ENCODE measurements at regions not wholly inside any gene's neighbourhood (a gene's known extent, or its start where the extent isn't known, plus 50 kb on each side); places are given as distances from the start of the nearest gene placed in this dataset.
"Not testable (repeated sequence)": the region's sequence is repeated elsewhere in the genome, so short reads cannot be mapped to it uniquely, and the experiment has no call there.

DNA sequence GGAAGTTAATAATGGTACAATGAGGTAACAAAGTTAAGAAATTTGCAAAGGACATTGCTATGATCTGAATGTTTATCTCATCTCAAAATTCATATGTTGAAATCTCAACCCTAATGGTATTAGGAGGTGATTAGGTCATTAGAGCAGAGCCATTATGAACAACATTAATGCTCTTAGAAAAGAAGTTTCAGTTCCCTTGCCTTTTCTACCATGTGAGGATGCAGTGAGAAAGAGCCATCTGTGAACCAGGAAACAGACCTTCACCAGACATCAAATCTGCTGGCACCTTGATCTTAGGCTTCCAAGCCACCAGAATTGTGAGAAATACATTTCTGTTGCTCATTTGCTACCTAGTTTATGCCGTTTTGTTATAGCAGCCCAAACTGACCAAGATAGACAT is 757.6 kb downstream of the NR4A2 start:
- Histone ChIP-seq H3K36me3 (ENCODE audit: control insufficient read depth, insufficient read depth, low read length) (no peaks in the 10 kb centered on the region), H3K27ac (ENCODE audit: low read depth, low read length) (no peak overlapping the region), H3K9ac (ENCODE audit: extremely low read depth, low read length, poor library complexity, severe bottlenecking) (no peak overlapping the region), H3K4me1 (ENCODE audit: control insufficient read depth, insufficient read depth, low read length) (no peaks in the 10 kb centered on the region), H3K4me3 (ENCODE audit: low read length) (no peak overlapping the region), H3K27me3 (ENCODE audit: control insufficient read depth, insufficient read depth, low read length, poor library complexity, severe bottlenecking) (no peaks in the 10 kb centered on the region), H3K9me3 (ENCODE audit: control insufficient read depth, low read length) (no peaks in the 10 kb centered on the region)
- Mint-ChIP-seq H3K36me3 (ENCODE audit: low read depth) (no peaks in the 10 kb centered on the region), H3K9me3 (peaks cover 6% of the 10 kb centered on the region), H3K4me1 (no peaks in the 10 kb centered on the region), H3K27ac (no peak overlapping the region), H3K4me3 (no peak overlapping the region), H3K27me3 (ENCODE audit: insufficient read depth) (no peaks in the 10 kb centered on the region)
- WGBS, 2 experiments (ENCODE audit: insufficient coverage in 1 of 2, insufficient read length in 1 of 2): 97 to 100% methylated on average over 1 of the region's 1 CpG
- TF ChIP-seq, protein P1, sequence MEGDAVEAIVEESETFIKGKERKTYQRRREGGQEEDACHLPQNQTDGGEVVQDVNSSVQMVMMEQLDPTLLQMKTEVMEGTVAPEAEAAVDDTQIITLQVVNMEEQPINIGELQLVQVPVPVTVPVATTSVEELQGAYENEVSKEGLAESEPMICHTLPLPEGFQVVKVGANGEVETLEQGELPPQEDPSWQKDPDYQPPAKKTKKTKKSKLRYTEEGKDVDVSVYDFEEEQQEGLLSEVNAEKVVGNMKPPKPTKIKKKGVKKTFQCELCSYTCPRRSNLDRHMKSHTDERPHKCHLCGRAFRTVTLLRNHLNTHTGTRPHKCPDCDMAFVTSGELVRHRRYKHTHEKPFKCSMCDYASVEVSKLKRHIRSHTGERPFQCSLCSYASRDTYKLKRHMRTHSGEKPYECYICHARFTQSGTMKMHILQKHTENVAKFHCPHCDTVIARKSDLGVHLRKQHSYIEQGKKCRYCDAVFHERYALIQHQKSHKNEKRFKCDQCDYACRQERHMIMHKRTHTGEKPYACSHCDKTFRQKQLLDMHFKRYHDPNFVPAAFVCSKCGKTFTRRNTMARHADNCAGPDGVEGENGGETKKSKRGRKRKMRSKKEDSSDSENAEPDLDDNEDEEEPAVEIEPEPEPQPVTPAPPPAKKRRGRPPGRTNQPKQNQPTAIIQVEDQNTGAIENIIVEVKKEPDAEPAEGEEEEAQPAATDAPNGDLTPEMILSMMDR (conservative IDR thresholded peaks at IDR 0.05): no peak
- no peak for DNase-seq

DNA sequence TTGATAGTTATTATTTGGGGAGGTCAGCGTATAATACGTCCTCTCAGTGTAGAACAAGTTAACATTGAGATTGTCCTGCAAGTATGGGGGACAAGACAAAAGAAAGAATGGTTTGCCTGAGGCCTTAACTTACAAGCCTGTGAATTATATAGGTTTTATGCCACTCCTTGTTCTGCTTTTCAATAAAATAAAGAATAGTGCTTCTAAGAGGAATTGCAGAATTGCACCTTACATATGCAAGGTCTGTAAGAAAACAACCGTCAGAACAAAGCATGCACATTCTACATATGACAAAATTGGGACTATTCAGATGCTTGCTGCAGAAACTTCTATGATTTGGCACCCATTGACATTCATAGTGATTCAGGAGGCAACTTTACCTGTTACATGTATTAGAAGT is 785.0 kb downstream of the NR4A2 start:
- H3K27me3 ChIP-seq (ENCODE audit: control insufficient read depth, insufficient read depth, low read length, poor library complexity, severe bottlenecking): no peaks in the 10 kb centered on the region
- TF ChIP-seq, protein P1 (conservative IDR thresholded peaks at IDR 0.05): no peak
- no peaks in the 10 kb centered on the region for H3K36me3 ChIP-seq (ENCODE audit: control insufficient read depth, insufficient read depth, low read length)
- Mint-ChIP-seq H3K9me3 (no peaks in the 10 kb centered on the region), H3K4me1 (no peaks in the 10 kb centered on the region), H3K36me3 (ENCODE audit: low read depth) (no peaks in the 10 kb centered on the region), H3K27me3 (ENCODE audit: insufficient read depth) (no peaks in the 10 kb centered on the region), H3K27ac (no peak overlapping the region), H3K4me3 (no peak overlapping the region)
- H3K9me3 ChIP-seq (ENCODE audit: control insufficient read depth, low read length): no peaks in the 10 kb centered on the region
- H3K9ac ChIP-seq (ENCODE audit: extremely low read depth, low read length, poor library complexity, severe bottlenecking): no peak overlapping the region
- H3K27ac ChIP-seq (ENCODE audit: low read depth, low read length): no peak overlapping the region
- H3K4me3 ChIP-seq (ENCODE audit: low read length): no peak overlapping the region
- DNase-seq: no peak
- 93% methylated on average over 3 of the region's 3 CpGs for WGBS, 2 experiments (ENCODE audit: insufficient coverage in 1 of 2, insufficient read length in 1 of 2)
- no peaks in the 10 kb centered on the region for H3K4me1 ChIP-seq (ENCODE audit: control insufficient read depth, insufficient read depth, low read length)

DNA sequence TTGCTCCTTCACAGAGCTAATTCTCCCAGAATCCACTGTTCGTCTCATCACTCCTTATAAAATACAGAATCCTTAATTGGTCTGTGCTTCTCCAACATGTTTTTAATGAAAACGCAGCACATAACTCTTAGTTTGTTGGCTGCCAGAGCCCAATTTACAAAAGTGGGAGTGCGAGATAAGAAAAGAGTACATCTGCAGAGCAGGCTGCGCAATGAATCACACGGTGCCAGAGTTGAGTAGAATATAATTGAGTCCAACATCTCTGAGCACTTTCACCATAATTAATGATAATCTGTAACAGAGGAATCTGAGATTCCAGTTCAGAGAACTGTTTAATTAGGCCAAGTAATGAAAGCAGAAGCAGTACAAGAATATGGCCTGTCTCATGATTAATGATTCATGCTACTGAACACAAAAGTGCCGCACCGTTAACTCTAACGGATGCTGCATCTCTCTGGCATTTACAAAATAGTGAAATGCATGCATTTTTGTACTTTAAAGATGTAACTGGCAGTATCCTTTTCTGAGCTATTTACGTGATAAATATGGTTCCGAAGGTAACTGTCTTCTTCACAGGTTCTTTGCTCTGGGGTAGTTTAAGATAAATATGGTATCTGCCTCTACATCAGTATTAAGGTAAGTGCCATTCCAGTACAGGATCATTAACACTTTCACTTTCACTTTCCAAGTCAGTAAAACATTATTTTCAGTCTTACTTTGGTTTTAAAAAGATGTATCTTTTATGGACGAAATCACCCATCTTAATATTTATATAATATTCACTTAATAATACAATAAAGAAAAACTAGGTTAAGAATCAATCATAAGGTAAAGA is 785.6 kb downstream of the NR4A2 start:
- H3K27me3 Mint-ChIP-seq (ENCODE audit: insufficient read depth): no peaks in the 10 kb centered on the region
- no peak overlapping the region for H3K27ac Mint-ChIP-seq

DNA sequence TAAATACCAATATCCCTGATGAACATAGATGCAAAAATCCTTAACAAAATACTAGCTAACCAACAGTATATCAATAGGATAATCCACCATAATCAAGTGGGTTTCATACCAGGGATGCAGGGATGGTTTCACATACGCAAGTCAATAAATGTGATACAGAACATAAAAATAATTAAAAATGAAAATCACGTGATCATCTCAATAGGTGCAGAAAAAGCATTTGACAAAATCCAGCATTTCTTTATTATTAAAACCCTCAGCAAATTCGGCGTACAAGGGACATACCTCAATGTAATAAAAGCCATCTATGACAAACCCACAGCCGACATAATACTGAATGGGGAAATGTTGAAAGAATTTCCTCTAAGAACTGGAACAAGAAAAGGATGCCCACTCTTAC is 793.5 kb downstream of the NR4A2 start:
- WGBS, 2 experiments (ENCODE audit: insufficient coverage in 1 of 2, insufficient read length in 1 of 2): 89 to 91% methylated on average over 4 to 5 of the region's 5 CpGs
- H3K27me3 ChIP-seq (ENCODE audit: control insufficient read depth, insufficient read depth, low read length, poor library complexity, severe bottlenecking); H3K27ac ChIP-seq (ENCODE audit: low read depth, low read length); DNase-seq; H3K4me1 Mint-ChIP-seq; H3K36me3 Mint-ChIP-seq (ENCODE audit: low read depth); H3K4me1 ChIP-seq (ENCODE audit: control insufficient read depth, insufficient read depth, low read length); H3K36me3 ChIP-seq (ENCODE audit: control insufficient read depth, insufficient read depth, low read length); H3K4me3 ChIP-seq (ENCODE audit: low read length); H3K9me3 Mint-ChIP-seq; H3K27ac Mint-ChIP-seq; H3K9me3 ChIP-seq (ENCODE audit: control insufficient read depth, low read length); H3K9ac ChIP-seq (ENCODE audit: extremely low read depth, low read length, poor library complexity, severe bottlenecking); H3K27me3 Mint-ChIP-seq (ENCODE audit: insufficient read depth); H3K4me3 Mint-ChIP-seq: not testable (repeated sequence)

More for the DNA sequence above, 785.6 kb downstream of the NR4A2 start:
- Histone ChIP-seq H3K9ac (ENCODE audit: extremely low read depth, low read length, poor library complexity, severe bottlenecking) (no peak overlapping the region), H3K27me3 (ENCODE audit: control insufficient read depth, insufficient read depth, low read length, poor library complexity, severe bottlenecking) (no peaks in the 10 kb centered on the region), H3K9me3 (ENCODE audit: control insufficient read depth, low read length) (no peaks in the 10 kb centered on the region), H3K4me1 (ENCODE audit: control insufficient read depth, insufficient read depth, low read length) (no peaks in the 10 kb centered on the region), H3K27ac (ENCODE audit: low read depth, low read length) (no peak overlapping the region), H3K4me3 (ENCODE audit: low read length) (no peak overlapping the region), H3K36me3 (ENCODE audit: control insufficient read depth, insufficient read depth, low read length) (no peaks in the 10 kb centered on the region)
- H3K4me1 Mint-ChIP-seq: no peaks in the 10 kb centered on the region
- no peak overlapping the region for H3K4me3 Mint-ChIP-seq
- H3K9me3 Mint-ChIP-seq: no peaks in the 10 kb centered on the region
- TF ChIP-seq, protein P1 (conservative IDR thresholded peaks at IDR 0.05): no peak
- DNase-seq: no peak
- no peaks in the 10 kb centered on the region for H3K36me3 Mint-ChIP-seq (ENCODE audit: low read depth)
- 95 to 98% methylated on average over 4 to 10 of the region's 11 CpGs for WGBS, 2 experiments (ENCODE audit: insufficient coverage in 1 of 2, insufficient read length in 1 of 2)

Data from endodermal cell (in vitro differentiated cells).